OCI-LY1 (cell line): ENCODE measurements at regions not wholly inside any gene's neighbourhood (a gene's known extent, or its start where the extent isn't known, plus 50 kb on each side); places are given as distances from the start of the nearest gene placed in this dataset.
"Not testable (repeated sequence)": the region's sequence is repeated elsewhere in the genome, so short reads cannot be mapped to it uniquely, and the experiment has no call there.

ENCODE experiments used
- H2AFZ ChIP-seq: fragments of 200-600 bp; sonication (generic), shearing (Covaris generic); 2 replicates; pipeline ENCODE4 v1.6.0; 2014; ENCODE audit warnings: antibody characterized with exemption, mild to moderate bottlenecking, low read length
- H3F3A ChIP-seq: fragments of 200-600 bp; sonication (generic), shearing (Covaris generic); 2 replicates; pipeline ENCODE4 v1.6.0; 2014; ENCODE audit warnings: mild to moderate bottlenecking, antibody characterized with exemption, low read length, moderate library complexity; ENCODE audit not compliant: insufficient read depth
- H3K27ac ChIP-seq: fragments of 200-600 bp; sonication (generic); 2 replicates; pipeline ENCODE4 v1.5.1; 2014; ENCODE audit warnings: low read length, mixed run types, mild to moderate bottlenecking, low read depth; ENCODE audit not compliant: poor library complexity, severe bottlenecking
- H3K27me3 ChIP-seq: fragments of 200-600 bp; sonication (generic); 2 replicates; pipeline ENCODE4 v1.6.0; 2014; ENCODE audit warnings: antibody characterized with exemption, mild to moderate bottlenecking, low read length, moderate library complexity; ENCODE audit not compliant: insufficient read depth
- H3K36me3 ChIP-seq: fragments of 200-600 bp; sonication (generic); 2 replicates; pipeline ENCODE4 v1.6.1; 2014; ENCODE audit warnings: mild to moderate bottlenecking, antibody characterized with exemption, low read length, moderate library complexity, mixed read lengths; ENCODE audit not compliant: insufficient read depth
- H3K4me1 ChIP-seq: fragments of 200-600 bp; sonication (generic); 2 replicates; pipeline ENCODE4 v1.5.1; 2014; ENCODE audit warnings: mild to moderate bottlenecking, low read length, moderate library complexity; ENCODE audit not compliant: insufficient read depth, severe bottlenecking
- H3K4me2 ChIP-seq: fragments of 200-600 bp; sonication (generic), shearing (Covaris generic); 2 replicates; pipeline ENCODE4 v1.6.1; 2014; ENCODE audit warnings: low read length
- H3K4me3 ChIP-seq: fragments of 200-600 bp; sonication (generic); 2 replicates; pipeline ENCODE4 v1.5.1; 2014; ENCODE audit warnings: low read length, low read depth, mild to moderate bottlenecking, mixed read lengths; ENCODE audit not compliant: poor library complexity, severe bottlenecking
- H3K79me2 ChIP-seq: fragments of 200-600 bp; shearing (Covaris generic); 2 replicates; pipeline ENCODE4 v1.6.1; 2016; ENCODE audit warnings: mixed run types, low read length, mixed read lengths; ENCODE audit not compliant: insufficient read depth
- H3K9ac ChIP-seq: fragments of 200-600 bp; sonication (generic), shearing (Covaris generic); 2 replicates; pipeline ENCODE4 v1.6.1; 2014; ENCODE audit warnings: mild to moderate bottlenecking, low read length, mixed read lengths
- H3K9me2 ChIP-seq: fragments of 200-600 bp; sonication (generic), shearing (Covaris generic); 2 replicates; pipeline ENCODE4 v1.6.1; 2014; ENCODE audit warnings: low read depth, mild to moderate bottlenecking, low read length, mixed read lengths
- H3K9me3 ChIP-seq: fragments of 200-600 bp; shearing (Covaris generic); 2 replicates; pipeline ENCODE4 v1.6.1; 2014; ENCODE audit warnings: low read length, mixed read lengths
- H4K20me1 ChIP-seq: fragments of 200-600 bp; sonication (generic), shearing (Covaris generic); 2 replicates; pipeline ENCODE4 v1.6.0; 2016; ENCODE audit warnings: mild to moderate bottlenecking, low read length; ENCODE audit not compliant: insufficient read depth
- EZH2 ChIP-seq: fragments of 200-600 bp; sonication (generic), shearing (Covaris generic); IDR thresholded peaks from 2 replicates; pipeline ENCODE4 v1.8.0; 2017; ENCODE audit warnings: borderline replicate concordance, mixed run types, mild to moderate bottlenecking, antibody characterized with exemption, low read length, moderate library complexity, mixed read lengths
- TF ChIP-seq, protein P1 (sequence below): fragments of 200-600 bp; sonication (generic), shearing (Covaris generic); IDR thresholded peaks from 2 replicates; pipeline ENCODE4 v1.5.1; 2017; ENCODE audit warnings: mild to moderate bottlenecking, antibody characterized with exemption, low read length, moderate library complexity, mixed read lengths

DNA sequence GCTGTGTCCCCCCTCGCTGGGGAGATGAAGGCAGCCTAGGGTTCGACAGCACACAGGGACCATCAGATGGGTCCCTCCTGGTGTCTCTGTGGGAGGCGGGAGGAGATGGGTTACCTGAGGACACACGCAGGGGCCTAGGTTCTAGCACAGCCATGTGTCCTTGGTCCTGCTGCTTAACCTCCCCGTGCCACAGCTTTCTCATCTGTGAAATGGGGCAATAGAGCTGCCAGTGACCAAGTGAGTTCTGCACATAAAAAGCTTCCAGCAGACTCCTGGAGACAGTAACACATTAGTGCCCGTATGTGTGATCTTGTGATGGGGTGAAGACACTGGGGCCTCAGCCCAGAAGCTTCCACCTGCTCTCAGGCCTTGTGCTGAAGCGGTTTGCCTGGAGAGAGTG is 96.0 kb upstream of the GSE1 start:
- H3K79me2 ChIP-seq: no peaks in the 10 kb centered on the region
- no peaks in the 10 kb centered on the region for H3K9me3 ChIP-seq
- H3K27me3 ChIP-seq: peaks cover 24% of the 10 kb centered on the region
- no peaks in the 10 kb centered on the region for H3F3A ChIP-seq
- no peak overlapping the region for H3K9ac ChIP-seq
- no peaks in the 10 kb centered on the region for H3K4me1 ChIP-seq
- no peak for TF ChIP-seq EZH2
- TF ChIP-seq, protein P1, sequence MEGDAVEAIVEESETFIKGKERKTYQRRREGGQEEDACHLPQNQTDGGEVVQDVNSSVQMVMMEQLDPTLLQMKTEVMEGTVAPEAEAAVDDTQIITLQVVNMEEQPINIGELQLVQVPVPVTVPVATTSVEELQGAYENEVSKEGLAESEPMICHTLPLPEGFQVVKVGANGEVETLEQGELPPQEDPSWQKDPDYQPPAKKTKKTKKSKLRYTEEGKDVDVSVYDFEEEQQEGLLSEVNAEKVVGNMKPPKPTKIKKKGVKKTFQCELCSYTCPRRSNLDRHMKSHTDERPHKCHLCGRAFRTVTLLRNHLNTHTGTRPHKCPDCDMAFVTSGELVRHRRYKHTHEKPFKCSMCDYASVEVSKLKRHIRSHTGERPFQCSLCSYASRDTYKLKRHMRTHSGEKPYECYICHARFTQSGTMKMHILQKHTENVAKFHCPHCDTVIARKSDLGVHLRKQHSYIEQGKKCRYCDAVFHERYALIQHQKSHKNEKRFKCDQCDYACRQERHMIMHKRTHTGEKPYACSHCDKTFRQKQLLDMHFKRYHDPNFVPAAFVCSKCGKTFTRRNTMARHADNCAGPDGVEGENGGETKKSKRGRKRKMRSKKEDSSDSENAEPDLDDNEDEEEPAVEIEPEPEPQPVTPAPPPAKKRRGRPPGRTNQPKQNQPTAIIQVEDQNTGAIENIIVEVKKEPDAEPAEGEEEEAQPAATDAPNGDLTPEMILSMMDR: no peak
- no peak overlapping the region for H3K27ac ChIP-seq
- H3K4me3 ChIP-seq: no peak overlapping the region
- no peaks in the 10 kb centered on the region for H4K20me1 ChIP-seq
- no peaks in the 10 kb centered on the region for H3K36me3 ChIP-seq
- H2AFZ ChIP-seq: no peak overlapping the region
- H3K4me2 ChIP-seq: no peak overlapping the region
- no peaks in the 10 kb centered on the region for H3K9me2 ChIP-seq

DNA sequence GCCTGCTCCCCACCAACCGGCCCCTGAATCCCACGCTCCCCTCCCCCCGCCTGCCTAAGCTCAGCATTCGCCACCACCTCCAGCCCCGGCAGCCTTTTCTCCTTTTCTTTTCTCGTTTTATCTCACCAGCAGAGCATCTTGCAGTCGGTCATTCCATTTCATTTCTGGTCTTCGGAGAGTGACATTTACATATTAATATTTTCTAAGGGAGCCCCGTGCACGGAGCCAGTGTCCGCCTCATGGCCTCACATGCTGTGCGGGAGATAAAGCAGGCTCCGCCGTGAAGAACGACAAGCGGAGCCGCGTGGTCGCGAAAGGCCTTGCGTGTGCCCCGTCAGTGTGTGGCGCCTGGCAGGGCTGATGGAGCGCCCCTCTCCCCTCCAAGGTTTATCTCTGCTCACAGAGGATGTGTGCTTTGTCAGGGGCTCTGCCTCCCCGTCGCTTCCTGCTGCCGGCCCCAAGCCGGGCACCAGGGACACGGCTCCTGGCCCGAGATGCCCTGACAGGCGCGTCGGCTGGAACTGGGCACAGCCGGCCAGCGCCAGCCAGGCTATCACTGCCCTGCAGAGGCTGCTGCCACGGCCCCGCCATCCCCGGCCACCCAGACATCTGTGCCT is 95.5 kb upstream of the GSE1 start:
- no peaks in the 10 kb centered on the region for H3F3A ChIP-seq
- no peaks in the 10 kb centered on the region for H3K36me3 ChIP-seq
- no peak overlapping the region for H2AFZ ChIP-seq
- no peak overlapping the region for H3K4me2 ChIP-seq
- no peak overlapping the region for H3K27ac ChIP-seq
- peaks cover 24% of the 10 kb centered on the region for H3K27me3 ChIP-seq
- no peaks in the 10 kb centered on the region for H3K9me3 ChIP-seq
- TF ChIP-seq EZH2: no peak
- TF ChIP-seq, protein P1: no peak
- H3K9ac ChIP-seq: no peak overlapping the region
- no peaks in the 10 kb centered on the region for H3K9me2 ChIP-seq
- no peaks in the 10 kb centered on the region for H4K20me1 ChIP-seq
- no peak overlapping the region for H3K4me3 ChIP-seq
- no peaks in the 10 kb centered on the region for H3K79me2 ChIP-seq
- no peaks in the 10 kb centered on the region for H3K4me1 ChIP-seq

DNA sequence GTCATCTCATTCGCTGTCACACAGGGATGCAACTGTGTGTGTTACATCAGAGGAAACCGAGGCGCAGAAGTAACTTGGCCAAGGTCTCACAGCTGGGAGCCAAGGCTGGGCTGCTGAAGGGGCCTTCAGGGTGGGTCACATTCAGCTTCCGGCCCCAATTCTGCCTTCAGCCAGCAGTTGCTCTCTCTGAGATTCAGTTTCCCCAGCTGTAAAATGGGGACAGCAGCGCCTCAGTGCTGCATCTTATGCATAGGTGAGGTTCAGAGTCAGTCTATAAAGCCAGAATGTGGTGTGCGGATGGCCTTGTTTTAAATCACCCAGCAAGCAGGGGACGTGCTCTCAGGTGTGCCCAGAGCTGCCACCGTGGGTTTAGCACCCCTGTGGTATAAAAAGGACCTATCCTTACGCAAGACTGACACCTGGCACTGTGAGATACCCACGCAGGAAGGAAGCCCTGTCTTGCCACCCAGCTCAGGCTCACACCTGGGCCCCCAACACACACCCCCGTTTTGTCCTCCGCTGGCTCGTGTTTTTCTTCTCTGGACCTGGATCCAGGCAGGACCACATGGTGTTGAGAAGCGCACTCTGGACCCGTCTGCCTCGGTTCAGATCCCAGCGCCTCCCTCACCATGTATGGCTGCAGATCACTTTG is 94.6 kb upstream of the GSE1 start:
- Histone ChIP-seq H2AFZ (no peak overlapping the region), H3K79me2 (no peaks in the 10 kb centered on the region), H3K27me3 (peaks cover 24% of the 10 kb centered on the region), H3F3A (no peaks in the 10 kb centered on the region), H3K4me2 (no peak overlapping the region), H4K20me1 (no peaks in the 10 kb centered on the region), H3K4me1 (peaks cover 2% of the 10 kb centered on the region), H3K27ac (no peak overlapping the region), H3K9me2 (no peaks in the 10 kb centered on the region), H3K9ac (no peak overlapping the region), H3K9me3 (no peaks in the 10 kb centered on the region), H3K4me3 (no peak overlapping the region), H3K36me3 (no peaks in the 10 kb centered on the region)
- TF ChIP-seq, protein P1: no peak
- no peak for TF ChIP-seq EZH2

DNA sequence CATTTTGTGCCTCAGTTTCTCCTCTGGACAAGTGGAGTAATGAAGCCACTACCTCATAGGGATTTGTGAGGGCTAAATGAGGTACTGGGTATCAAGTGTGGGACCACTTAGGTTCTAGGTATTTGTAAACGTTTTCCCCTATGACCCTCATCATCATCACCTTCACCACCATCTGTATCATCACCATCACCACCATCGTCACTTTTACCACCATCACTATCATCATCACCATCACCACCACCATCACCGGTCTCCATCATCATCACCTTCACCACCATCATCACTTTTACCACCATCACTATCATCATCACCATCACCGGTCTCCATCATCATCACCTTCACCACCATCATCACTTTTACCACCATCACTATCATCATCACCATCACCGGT is 94.1 kb upstream of the GSE1 start:
- not testable (repeated sequence) for H3K4me3 ChIP-seq, H3K9me3 ChIP-seq, H3K36me3 ChIP-seq, H4K20me1 ChIP-seq, H2AFZ ChIP-seq, H3K4me2 ChIP-seq, H3F3A ChIP-seq, H3K79me2 ChIP-seq, H3K9me2 ChIP-seq, H3K9ac ChIP-seq, H3K4me1 ChIP-seq, H3K27ac ChIP-seq
- H3K27me3 ChIP-seq: peaks cover 24% of the 10 kb centered on the region
